Germinal center (tissue), 1 donor: ENCODE measurements at regions not wholly inside any gene's neighbourhood (a gene's known extent, or its start where the extent isn't known, plus 50 kb on each side); places are given as distances from the start of the nearest gene placed in this dataset.

Experiments used
- DNase-seq: peaks from one replicate; pipeline ENCODE4 v3.0.0; 2012; ENCODE audit warnings: mixed read lengths, low spot score

DNA sequence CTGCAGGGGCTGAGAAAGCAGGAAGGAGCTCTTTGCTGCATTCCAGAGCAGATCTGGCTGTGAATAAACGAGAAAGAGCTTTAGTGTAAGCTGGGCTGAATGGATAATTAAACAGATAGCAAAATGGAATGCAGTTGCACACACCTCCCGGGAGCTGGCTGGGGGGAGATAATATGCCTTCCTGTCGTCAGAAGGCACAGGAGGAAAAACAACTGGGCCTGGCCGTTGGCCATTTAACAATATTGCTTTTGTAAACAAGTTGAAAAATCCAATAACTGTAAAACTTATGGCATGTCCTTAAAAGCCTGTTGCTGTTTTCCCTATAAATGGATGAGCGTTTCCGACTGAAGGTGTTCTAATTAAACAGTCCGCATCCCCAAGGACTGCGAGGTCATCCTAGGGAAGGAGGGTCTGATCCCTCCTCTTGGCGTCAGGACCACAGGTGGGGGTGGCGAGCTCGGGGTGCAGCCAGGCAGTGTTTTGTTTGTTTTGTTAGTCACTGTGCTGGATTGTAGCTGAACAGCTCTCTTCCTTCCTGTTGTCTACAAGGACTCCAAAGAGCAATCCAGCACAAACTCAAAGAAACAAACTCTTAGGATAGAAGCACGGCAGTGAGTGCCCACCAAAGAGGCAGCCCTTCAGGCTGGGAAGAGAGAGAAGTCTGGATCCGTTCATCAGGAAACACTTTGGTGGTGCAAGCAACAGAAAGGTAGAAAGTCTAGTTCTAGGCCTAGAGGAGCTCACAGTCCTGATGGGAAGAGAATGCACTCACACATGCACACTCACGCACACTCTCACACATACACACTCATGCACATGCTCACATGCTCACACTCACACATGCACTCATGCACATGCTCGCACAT lies 133.4 kb upstream of the SMAD3 start:
- no peak for DNase-seq

DNA sequence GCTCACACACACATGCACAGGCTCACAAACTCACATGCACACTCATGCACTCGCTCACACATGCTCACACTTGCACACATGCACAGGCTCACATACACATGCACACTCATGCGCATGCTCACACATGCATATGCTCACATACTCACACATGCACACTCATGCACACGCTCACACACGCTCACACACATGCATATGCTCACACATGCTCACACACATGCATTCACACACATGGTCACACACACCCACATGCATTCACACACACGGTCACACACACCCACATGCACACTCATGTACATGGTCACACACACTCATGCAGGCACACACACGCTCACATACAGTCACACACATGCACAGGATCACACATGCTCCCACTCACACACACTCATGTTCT lies 132.8 kb upstream of the SMAD3 start:
- DNase-seq: no peak

DNA sequence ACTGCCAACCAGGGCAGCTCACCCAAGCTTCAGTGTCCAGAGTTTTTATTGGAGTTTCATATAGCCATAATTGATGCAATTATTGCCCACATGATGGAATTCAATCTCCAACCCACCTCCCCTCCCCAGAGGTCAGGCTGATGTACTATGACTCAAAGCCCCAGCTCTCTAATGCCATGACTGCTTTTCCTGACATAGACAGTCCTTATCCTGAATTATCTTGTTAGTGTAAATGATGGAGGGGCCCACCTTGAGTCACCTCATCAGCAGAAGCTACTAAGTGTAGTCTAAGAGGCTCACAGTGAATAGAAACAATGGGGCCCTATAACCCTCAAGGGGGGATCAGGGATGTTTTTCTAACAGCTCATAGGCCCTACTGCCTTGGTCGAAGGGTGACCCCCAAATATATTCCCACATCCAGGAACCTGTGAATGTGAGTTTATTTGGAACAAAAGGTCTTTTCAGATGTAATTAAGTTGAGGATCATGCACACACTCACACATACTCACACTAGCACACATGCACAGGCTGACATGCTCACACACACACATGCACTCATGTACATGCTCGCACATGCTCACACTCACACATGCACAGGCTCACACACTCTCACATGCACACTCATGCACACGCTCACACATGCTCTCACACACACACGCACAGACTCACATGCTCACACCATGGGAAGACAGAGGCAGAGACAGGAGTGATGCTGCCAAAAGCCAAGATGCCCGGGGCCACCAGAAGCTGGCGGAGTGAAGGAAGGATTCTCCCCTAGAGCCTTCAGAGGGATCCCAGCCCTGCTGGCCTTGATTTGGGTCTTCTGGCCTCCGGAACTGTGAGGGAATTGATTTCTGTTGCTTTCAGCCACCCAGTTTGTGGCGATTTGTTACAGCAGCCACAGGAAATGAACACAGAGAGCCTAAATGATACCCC lies 131.2 kb upstream of the SMAD3 start:
- no peak for DNase-seq

DNA sequence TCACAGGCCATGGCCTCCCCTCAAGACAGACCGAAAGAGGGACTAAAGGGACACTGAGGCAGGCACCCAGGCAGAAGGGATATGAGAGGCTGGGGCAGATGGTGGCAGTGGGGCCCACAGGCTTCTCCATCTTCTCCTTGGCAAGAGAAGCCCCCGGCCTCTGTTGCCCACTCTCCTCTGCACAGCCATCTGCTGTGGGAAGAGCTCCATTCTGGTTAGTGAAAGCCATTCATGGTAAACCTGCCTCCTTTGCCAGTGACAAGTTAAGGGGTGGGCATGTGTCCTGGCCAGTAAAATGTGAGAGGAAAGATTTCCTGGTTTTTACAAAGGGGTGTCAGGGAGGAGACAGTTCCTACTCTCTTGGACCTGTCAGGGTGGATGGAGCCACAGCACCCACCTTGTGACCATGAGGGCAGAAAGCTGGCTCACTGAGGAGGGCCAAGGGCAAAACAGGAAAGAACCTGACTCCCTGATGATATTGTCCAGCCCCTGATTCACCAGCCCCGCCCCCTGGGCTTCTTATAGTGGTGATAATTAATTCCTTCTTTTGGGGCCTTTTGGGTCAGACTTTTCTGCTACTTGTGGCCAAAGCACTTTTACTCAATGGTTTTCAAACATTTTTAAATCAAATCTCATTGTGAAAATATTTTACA lies 130.4 kb upstream of the SMAD3 start:
- no peak for DNase-seq

DNA sequence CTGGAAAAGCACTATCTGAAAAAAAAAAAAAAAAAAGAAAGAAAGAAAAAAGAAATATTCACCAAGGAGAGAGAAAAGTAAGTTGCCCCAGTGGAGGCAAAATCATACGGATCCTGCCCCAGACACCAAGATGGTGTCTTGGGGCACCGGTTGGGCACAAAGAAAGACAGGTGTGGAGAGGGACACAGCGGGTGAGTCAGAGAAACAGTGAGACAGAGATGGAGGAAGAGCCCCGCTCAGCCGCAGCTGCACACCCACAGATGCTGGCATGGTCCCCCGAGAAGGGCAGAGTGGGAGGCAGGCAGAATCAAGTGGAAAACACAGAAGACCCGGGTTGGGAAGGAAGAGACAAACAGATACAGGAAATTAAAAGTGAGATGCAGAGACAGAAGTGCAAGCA lies 129.7 kb upstream of the SMAD3 start:
- DNase-seq: no peak

DNA sequence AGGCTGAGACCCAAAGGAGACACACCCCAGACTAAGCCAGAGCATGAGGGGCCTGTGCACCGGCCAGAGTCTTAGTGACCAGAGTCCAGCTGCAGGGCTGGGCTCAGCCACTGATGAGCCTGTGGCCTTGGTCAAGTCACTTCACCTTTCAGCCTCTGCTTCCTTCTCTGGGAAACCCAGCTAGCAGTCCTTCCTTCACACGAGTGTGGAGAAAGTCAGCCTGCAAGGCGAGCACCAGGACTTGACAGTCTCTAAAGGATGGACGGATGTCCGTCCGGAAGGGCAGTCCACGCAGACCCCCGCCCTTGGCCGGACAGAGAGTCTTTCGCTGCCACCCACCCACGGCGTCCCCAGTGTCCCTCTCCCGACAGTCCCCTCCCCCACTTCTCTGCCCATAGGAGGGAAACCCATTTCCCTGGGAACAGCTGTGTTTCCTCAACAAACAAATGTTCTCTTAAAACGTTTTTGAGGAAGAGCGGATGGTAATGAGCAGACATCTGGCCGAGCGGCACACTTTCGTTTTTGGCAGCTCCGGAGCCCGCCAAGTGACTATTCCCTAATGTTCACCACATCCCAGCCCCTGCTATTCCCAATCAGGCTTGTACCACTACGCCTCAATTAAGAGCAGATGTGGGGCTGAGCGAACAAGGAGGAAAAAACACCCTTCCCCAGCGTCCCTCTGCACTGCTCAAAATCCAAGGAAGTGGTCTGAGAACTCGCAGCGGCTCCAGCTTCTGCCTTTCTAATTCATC lies 129.1 kb upstream of the SMAD3 start:
- DNase-seq: no peak

DNA sequence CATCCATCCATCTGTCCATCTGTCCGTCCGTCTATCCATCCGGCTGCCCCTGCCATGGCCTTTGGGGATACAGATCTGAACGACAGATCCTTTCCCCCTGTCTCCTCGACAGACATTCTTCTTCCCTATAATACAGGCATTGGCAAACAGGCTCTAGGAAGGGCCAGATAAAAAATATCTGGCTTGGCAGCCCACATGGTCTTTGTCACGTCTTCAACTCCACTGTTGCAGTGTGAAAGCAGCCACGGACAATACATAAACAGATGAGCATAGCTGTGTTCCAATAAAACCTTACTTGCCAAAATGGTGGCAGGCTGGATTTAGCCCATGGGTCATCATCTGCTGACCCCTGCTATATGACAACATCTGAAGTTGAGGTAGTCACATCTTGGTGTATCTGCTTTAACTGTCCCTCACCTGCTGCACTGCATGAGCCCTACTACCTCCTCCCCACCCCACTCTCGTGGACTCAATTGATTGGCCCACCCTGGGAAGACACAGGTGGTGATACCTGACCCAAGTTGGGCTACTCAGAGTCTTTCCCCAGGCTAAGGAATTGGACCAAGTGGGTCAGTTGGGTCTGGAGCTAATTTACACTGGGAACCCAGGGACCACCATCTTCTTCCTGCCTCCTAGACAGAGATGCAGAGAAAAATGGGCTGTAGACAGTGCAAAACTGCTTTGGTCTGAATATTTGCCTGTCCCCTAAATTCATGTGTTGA lies 128.4 kb upstream of the SMAD3 start:
- DNase-seq: no peak

DNA sequence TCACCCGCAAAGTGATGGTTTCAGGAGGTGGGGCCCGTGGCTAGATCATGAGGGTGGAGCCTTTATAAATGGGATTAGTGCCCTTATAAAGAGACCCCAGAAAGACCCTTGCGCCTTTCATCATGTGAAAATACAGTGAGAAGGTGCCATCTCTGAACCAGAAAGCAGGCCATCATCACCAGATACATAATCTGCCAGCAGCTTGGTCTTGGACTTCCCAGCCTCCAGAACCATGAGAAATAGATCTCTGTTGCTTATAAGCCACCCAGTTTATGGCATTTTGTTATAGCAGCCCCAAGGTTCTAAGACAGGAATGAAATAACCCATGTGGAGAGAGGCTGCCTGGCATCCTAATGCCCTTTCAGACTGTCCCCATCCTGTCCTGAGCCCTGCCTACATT lies 127.8 kb upstream of the SMAD3 start:
- DNase-seq: no peak

DNA sequence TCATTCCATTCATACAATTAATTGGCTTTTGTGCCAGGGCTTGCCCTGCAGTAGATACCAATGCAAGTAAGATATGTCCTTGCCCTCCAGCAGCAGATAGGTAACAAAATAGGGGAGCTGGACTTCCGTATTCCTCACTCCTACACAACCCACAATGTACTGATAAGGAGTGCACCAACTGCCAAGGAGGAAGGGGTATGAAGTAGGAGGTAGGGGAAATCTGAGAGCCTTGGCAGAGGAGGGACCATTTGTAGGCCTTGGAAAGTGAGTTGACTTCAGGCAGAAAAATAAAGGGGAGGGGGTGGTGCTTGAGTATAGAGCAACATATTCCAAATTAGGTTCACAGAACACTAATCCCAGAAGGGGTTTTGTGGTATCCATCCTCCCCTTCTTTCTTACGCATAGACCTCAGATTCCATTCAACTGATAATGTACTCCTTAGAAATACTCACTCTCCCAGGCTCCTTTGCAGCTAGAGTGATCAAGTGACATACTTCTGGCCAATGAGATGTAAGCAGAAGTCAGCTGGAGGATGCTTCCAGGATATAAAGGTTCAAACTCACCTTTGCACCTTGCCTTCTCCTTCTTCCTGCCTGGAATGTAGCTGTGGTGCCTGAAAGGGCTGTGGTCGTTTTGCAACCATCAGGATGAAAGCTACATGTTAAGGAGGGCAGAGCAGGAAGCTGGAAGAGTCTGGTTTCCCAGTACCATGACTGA lies 127.1 kb upstream of the SMAD3 start:
- no peak for DNase-seq

DNA sequence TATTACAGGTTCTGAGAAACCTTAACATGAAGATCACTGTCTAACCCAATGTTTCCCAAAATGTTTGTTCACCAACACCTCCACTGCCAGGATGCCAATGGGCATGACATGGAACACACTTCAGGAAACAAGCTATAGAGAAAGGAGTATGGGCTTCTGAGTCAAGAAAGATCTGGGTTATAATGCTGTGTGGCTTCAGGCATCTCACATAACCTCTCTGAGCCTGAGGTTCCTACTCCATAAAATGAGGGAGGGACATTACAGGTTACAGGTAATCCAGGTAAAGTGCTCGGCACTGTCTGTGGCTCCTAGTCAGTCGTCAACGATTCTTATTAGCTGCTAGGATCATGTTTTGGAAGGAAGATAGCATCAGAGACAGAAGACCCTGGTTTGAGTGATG lies 126.4 kb upstream of the SMAD3 start:
- DNase-seq: no peak

DNA sequence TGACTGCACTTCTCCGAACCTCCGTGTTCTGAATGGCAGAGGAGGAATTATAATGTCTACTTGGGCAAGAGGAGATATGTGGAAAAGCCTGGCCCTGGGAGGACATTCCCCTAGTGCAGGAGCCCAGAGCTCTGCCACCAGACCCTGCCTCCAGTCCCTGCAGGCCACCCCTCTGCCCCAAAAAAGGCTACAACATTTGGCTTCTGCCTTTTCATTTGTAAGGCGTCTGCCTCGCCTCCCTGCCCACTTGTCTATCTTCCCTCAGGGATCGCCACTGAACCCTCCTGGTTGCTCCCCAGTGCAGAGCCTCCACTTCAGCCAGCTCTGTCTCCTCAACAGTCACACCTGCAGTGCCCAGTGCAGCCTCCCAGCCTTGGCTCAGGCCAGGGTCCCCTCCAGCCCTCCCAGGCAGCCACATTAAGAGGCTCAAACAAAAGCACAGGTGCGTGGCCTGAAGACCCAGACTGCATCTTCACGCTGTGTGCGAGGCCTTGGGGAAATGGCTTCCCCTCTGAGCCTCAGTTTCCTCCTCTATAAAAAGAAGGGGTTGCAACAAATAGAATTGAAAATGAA lies 125.9 kb upstream of the SMAD3 start:
- DNase-seq: no peak

DNA sequence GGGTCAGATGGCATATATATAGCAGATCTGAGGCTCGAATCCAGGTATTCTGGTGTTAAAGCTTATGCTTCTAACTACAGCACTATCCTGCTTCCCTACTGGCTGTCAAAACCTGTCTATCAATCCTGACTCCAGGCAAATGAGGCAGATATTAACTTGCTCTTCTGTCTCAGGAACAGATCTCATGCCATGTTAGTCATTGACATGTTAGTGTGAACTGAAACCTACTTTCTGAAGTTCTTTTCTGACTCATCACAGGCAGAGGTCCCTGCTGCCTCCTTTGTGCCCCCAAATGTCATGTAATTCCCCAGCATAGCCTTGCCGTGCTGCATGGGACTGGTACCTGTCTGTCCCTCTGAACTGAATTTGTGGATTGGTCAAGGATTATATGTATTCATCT lies 125.0 kb upstream of the SMAD3 start:
- DNase-seq: no peak

DNA sequence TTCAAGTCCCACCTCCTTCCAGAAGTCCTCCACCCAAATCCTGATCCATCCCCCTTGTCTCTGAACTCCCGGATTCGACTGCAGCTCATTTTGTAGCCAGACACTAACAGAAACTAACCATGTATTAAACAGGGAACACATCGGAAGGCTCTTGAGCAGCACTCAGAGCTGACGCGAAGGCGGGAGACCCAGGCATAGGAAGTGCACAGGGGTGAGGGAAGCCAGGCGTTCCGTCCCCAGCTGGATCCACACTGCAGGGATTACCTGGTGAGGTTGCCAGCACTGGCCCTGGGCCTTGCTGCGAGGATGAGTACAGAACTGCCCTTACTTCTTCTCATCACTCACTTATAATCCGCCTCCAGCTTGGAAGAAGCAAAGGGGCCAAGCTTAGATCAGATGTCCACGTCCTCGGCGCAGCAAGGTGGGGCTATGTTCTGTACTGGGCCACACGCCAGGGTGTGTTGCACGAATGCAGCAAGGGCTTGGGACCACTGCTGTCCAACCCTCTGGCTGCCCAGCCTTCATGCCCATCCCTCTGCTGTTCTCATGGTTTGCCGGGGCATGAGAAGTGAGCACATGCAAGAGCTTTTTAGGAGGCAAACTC lies 124.2 kb upstream of the SMAD3 start:
- no peak for DNase-seq

DNA sequence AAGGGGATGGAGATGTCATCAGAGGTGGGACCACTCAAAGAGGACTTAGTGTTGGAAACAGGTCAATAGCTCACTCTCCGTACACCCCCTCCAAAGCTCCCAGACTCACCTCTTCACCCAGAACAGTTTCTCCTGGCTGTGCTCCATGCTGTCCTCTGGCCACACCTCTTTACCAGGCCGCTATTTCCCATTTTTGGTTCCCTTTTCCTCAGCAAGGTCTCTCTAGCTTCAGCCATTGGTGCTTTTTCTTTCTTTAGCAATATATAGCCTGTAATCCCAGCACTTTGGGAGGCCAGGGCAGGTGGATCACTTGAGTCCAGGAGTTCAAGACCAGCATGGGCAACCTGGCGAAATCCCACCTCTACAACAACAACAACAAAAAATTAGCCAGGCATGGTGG lies 123.6 kb upstream of the SMAD3 start:
- DNase-seq: no peak

DNA sequence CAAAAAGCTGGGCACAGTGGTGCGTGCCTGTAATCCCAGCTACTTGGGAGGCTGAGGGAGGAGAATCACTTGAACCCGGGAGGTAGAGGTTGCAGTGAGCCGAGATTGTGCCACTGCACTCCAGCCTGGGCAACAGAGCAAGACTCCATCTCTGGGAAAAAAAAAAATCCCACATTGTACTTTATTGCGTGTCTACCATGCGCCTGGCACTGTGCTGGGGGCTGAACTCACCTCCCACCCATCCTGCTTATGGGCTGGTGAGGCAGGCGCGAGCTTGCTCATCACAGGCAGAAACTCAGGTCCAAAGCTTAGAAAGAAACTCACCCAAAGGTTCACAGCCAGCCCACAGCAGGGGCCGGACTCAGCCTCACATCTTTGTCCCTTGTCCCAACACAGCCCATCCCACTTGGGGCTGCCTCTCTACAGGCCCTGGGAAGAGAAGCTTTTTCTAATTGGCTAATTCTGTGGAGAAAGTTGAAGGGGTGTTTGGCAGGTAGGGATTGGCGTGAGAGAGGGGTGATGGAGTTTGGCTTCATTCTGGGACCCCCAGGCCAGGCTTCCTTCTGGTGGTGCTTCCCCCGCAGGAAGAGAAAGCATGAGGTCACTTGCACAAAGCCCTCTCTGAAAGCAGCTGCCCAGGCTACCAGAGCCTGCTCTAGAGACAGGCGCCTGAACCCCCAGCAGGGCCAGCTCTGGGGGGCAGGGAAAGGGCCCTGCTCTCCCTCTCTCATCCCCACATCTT lies 122.6 kb upstream of the SMAD3 start:
- no peak for DNase-seq

DNA sequence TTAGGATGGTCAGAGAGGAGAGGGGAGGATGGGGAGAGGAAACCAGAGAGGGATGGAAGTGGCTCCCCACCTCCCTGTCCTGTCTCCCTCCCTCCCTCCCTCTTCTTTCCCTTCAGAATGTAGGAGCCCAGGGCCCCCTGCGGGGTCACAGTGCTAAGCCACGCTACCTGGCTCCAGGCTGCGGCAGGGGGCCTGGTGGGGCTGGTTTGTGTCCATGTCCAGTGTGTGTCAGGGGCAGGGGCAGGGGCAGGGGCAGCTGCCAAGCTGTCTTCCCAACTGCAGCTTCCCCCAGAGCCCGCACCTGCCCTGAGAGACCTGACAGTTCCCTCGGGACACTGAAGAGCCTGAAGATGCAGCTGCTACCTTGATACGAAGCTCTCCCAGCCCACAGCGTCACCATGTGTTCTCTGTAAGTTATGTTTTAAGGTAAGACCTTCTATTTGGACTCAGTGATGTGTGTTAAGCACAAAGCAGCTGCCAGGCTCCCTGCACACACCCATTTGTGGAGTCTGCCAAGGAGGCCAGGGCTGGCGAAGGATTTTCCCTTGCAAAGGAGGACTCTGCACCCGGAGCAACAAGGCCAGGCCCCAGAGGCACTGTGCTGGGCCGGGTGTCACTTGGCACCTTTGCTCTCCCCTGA lies 121.8 kb upstream of the SMAD3 start:
- peak; percentile 63 for DNase-seq

DNA sequence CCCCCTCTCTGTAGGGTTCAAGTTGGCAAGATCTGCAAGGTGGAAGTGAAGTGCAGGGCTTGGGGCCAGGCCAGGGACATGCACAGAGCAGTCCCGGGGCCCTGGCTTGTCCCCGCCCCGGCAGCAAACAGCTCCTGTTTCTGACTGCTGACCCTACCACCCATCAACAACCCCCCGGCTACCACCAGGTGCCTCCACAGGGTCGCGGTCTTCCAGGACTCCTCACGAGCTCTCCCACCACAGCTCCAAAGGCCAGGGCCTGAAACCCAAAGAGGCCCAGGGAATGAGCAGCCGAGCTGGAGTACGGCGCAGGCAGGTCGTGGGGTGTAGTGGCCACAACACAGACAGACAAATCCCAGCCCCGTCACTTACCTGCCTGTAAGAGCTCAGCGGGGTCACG lies 121.3 kb upstream of the SMAD3 start:
- DNase-seq: no peak

DNA sequence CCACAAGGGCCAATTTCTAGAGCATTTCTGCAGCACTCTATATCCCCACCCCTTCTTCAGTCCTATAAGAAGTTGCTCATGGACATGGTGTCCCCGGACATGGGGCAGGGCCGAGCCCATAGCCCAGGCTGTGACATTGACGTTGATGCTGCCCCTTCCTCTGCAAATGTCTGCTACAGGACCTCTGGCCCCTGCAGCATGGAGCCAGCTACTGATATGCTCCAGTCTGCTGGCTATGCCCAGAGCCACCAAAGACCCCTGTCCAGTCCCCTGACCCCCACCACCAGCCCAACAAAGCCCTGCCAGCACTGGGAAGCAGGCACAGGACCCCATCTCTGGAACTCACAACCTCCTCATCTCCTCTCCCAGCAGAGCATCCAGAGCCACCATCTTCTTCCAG lies 120.1 kb upstream of the SMAD3 start:
- no peak for DNase-seq

DNA sequence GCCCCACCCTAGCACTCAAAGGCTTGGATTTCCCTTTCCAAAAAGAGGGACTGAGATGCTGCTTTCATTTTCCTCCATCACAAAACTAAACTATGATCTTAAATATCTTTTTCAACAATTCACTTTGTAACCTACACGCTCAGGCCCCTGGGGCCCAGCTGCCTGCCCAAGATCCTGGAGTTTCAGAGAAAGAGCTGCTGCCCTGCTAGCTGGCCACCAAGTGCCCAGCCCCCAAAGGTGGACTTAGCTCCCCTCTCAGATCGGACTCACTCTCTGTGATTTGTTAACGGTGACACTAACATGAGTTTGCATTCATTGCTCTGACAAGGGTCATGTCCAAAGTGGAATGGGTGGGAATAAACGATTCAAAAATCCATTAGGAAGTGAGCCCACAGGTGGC lies 119.6 kb upstream of the SMAD3 start:
- no peak for DNase-seq
